CD4-positive, alpha-beta T cell treated with Interleukin-2 at 100 ng/mL for 4 hours (primary cell): ENCODE measurements at regions not wholly inside any gene's neighbourhood (a gene's known extent, or its start where the extent isn't known, plus 50 kb on each side); places are given as distances from the start of the nearest gene placed in this dataset.

Experiments
- DNase-seq: peaks from one replicate; pipeline ENCODE4 v3.0.0-alpha.2; 2020; ENCODE audit warnings: low spot score

GRCh38 chr10:108230478-108231170 lies 1066.1 kb upstream of the SORCS1 start:
- no peak for DNase-seq

GRCh38 chr10:108208732-108209131 lies 1044.2 kb upstream of the SORCS1 start:
- DNase-seq = no peak

GRCh38 chr10:108208038-108208437 lies 1043.5 kb upstream of the SORCS1 start:
- no peak for DNase-seq

GRCh38 chr10:108204528-108205305 lies 1040.2 kb upstream of the SORCS1 start:
- no peak for DNase-seq

- DNase-seq = no peak
These were observed 1039.5 kb upstream of the SORCS1 start for GRCh38 chr10:108203905-108204527.

GRCh38 chr10:108187408-108188012 lies 1023.0 kb upstream of the SORCS1 start:
- DNase-seq = no peak

GRCh38 chr10:108184114-108184513 lies 1019.6 kb upstream of the SORCS1 start:
- no peak for DNase-seq

- DNase-seq = no peak
These were observed 1016.4 kb upstream of the SORCS1 start for GRCh38 chr10:108180878-108181277.

- no peak for DNase-seq
These were observed 1005.3 kb upstream of the SORCS1 start for GRCh38 chr10:108169846-108170245.

GRCh38 chr10:108167766-108168165 lies 1003.3 kb upstream of the SORCS1 start:
- no peak for DNase-seq

GRCh38 chr10:108166401-108166800 lies 1001.9 kb upstream of the SORCS1 start:
- no peak for DNase-seq

- DNase-seq = no peak
These were observed 982.8 kb upstream of the SORCS1 start for GRCh38 chr10:108147346-108147745.

GRCh38 chr10:108141064-108141463 lies 976.6 kb upstream of the SORCS1 start:
- DNase-seq = no peak

- DNase-seq = no peak
These were observed 967.8 kb upstream of the SORCS1 start for GRCh38 chr10:108132303-108132702.

- no peak for DNase-seq
These were observed 966.1 kb upstream of the SORCS1 start for GRCh38 chr10:108130575-108130974.

- DNase-seq = no peak
These were observed 947.7 kb upstream of the SORCS1 start for GRCh38 chr10:108112218-108112617.

- no peak for DNase-seq
These were observed 940.1 kb upstream of the SORCS1 start for GRCh38 chr10:108104551-108105156.

- DNase-seq = no peak
These were observed 932.8 kb upstream of the SORCS1 start for GRCh38 chr10:108097258-108097657.

GRCh38 chr10:108095932-108096925 lies 931.7 kb upstream of the SORCS1 start:
- DNase-seq = no peak

- DNase-seq = no peak
These were observed 926.1 kb upstream of the SORCS1 start for GRCh38 chr10:108090476-108091215.
